SK-N-SH treated with all-trans-retinoic acid at 6 μM for 48 hours (cell line): ENCODE measurements at regions not wholly inside any gene's neighbourhood (a gene's known extent, or its start where the extent isn't known, plus 50 kb on each side); places are given as distances from the start of the nearest gene placed in this dataset.

Source experiments
- ATAC-seq: fragments of 200-7000 bp; cut with Tn5 transposase; 3 replicates; pipeline ENCODE4 v1.9.1; 2020; ENCODE audit warnings: mild to moderate bottlenecking, moderate library complexity
- CREB5 ChIP-seq: fragments of 250-450 bp; sonication (Bioruptor Pico); IDR thresholded peaks from 2 replicates; pipeline ENCODE4 v1.5.1; 2020; ENCODE audit warnings: low read depth, mild to moderate bottlenecking, moderate library complexity
- CSRNP3 ChIP-seq: fragments of 250-450 bp; sonication (Bioruptor Pico); IDR thresholded peaks from 2 replicates; pipeline ENCODE4 v1.5.1; 2021; ENCODE audit warnings: mild to moderate bottlenecking, moderate library complexity
- GLIS3 ChIP-seq: fragments of 250-450 bp; sonication (Bioruptor Pico); IDR thresholded peaks from 2 replicates; pipeline ENCODE4 v1.5.0; 2020; ENCODE audit warnings: mild to moderate bottlenecking, moderate library complexity
- ISL1 ChIP-seq: fragments of 250-450 bp; sonication (Bioruptor Pico); IDR thresholded peaks from 2 replicates; pipeline ENCODE4 v2.1.2; 2022; ENCODE audit warnings: mild to moderate bottlenecking, moderate library complexity
- OSR1 ChIP-seq: fragments of 250-450 bp; sonication (Bioruptor Pico); IDR thresholded peaks from 2 replicates; pipeline ENCODE4 v1.8.0; 2022; ENCODE audit warnings: moderate library complexity, mild to moderate bottlenecking, inconsistent platforms
- PATZ1 ChIP-seq: fragments of 250-450 bp; sonication (Bioruptor Pico); IDR thresholded peaks from 2 replicates; pipeline ENCODE4 v1.8.0; 2020; ENCODE audit warnings: mild to moderate bottlenecking, moderate library complexity, borderline replicate concordance
- POU6F1 ChIP-seq: fragments of 250-450 bp; sonication (Bioruptor Pico); IDR thresholded peaks from 2 replicates; pipeline ENCODE4 v1.8.0; 2021; ENCODE audit warnings: low read depth, mild to moderate bottlenecking, moderate library complexity, borderline replicate concordance
- PPARA ChIP-seq: fragments of 250-450 bp; sonication (Bioruptor Pico); IDR thresholded peaks from 2 replicates; pipeline ENCODE4 v1.5.0; 2020; ENCODE audit warnings: mild to moderate bottlenecking, borderline replicate concordance
- TCF4 ChIP-seq: fragments of 250-450 bp; sonication (Bioruptor Pico); IDR thresholded peaks from 2 replicates; pipeline ENCODE4 v1.8.0; 2021; ENCODE audit warnings: mild to moderate bottlenecking, moderate library complexity, borderline replicate concordance
- ZFP3 ChIP-seq: fragments of 250-450 bp; sonication (Bioruptor Pico); IDR thresholded peaks from 2 replicates; pipeline ENCODE4 v1.5.0; 2020; ENCODE audit warnings: mild to moderate bottlenecking, moderate library complexity
- ZNF70 ChIP-seq: fragments of 450-650 bp; formaldehyde crosslinking; IDR thresholded peaks from 2 replicates; pipeline ENCODE4 v1.5.0; 2020; ENCODE audit warnings: mild to moderate bottlenecking, moderate library complexity
- ZNF8 ChIP-seq: fragments of 450-650 bp; formaldehyde crosslinking; IDR thresholded peaks from 2 replicates; pipeline ENCODE4 v1.5.0; 2020; ENCODE audit warnings: mild to moderate bottlenecking, moderate library complexity
- TF ChIP-seq, protein P1 (sequence below): fragments of 250-450 bp; sonication (Bioruptor Pico); IDR thresholded peaks from 2 replicates; pipeline ENCODE4 v1.5.0; 2020; ENCODE audit warnings: mild to moderate bottlenecking, moderate library complexity

DNA sequence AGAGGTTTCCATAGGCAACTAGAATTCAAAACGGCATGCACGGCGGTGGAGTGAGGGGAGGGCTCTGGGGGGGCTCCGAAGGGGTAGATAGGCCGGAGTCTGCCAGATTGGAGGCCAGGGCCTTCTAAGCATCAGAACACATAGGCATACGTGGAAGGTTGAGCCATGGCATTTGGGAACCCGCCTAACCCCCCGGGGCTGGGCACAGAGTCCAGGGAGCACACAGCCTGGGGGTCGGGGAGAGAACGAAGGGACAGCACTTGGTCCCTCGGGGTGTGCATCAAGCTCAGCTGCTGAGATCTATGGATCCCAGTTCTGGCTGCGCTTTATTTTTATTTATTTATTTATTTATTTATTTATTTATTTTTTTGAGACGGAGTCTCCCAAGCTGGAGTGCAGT is 89.4 kb upstream of the TNS3 start (continued):
- TF ChIP-seq CSRNP3 (no peak), ISL1 (CRISPR knock-in tag) (no peak), ZNF70 (CRISPR knock-in tag) (no peak)

DNA sequence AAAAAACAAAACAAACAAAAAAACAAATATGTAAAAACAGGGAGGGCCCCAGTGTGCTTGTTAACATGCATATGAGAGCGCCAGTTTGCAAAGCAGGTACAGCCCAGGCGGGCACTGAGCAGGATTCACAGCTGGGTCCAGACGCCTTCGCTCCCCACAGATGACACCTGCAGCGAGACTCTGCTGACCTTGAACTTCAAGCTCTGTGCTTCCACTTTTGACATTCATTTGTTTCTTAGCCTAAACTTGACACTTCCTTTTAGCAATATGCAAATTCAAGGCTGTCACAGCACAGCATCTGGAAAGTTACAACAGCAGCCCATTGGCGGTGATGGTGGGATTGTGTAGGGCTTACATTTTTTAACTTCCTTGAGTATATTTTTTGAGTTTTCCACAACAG is 88.8 kb upstream of the TNS3 start:
- ATAC-seq: no peak
- TF ChIP-seq POU6F1 (CRISPR knock-in tag) (no peak), PATZ1 (CRISPR knock-in tag) (no peak), OSR1 (CRISPR knock-in tag) (no peak), ZNF8 (CRISPR knock-in tag) (no peak), ZFP3 (no peak), GLIS3 (CRISPR knock-in tag) (no peak), ZNF70 (CRISPR knock-in tag) (no peak)
- TF ChIP-seq, protein P1, sequence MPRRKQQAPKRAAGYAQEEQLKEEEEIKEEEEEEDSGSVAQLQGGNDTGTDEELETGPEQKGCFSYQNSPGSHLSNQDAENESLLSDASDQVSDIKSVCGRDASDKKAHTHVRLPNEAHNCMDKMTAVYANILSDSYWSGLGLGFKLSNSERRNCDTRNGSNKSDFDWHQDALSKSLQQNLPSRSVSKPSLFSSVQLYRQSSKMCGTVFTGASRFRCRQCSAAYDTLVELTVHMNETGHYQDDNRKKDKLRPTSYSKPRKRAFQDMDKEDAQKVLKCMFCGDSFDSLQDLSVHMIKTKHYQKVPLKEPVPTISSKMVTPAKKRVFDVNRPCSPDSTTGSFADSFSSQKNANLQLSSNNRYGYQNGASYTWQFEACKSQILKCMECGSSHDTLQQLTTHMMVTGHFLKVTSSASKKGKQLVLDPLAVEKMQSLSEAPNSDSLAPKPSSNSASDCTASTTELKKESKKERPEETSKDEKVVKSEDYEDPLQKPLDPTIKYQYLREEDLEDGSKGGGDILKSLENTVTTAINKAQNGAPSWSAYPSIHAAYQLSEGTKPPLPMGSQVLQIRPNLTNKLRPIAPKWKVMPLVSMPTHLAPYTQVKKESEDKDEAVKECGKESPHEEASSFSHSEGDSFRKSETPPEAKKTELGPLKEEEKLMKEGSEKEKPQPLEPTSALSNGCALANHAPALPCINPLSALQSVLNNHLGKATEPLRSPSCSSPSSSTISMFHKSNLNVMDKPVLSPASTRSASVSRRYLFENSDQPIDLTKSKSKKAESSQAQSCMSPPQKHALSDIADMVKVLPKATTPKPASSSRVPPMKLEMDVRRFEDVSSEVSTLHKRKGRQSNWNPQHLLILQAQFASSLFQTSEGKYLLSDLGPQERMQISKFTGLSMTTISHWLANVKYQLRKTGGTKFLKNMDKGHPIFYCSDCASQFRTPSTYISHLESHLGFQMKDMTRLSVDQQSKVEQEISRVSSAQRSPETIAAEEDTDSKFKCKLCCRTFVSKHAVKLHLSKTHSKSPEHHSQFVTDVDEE (CRISPR knock-in tag): no peak

GRCh38 chr7:47669901-47670384 is 88.0 kb upstream of the TNS3 start:
- ATAC-seq: peak; percentile 34
- TF ChIP-seq TCF4 (CRISPR knock-in tag): no peak
- no peak for TF ChIP-seq GLIS3 (CRISPR knock-in tag)
- TF ChIP-seq PPARA: no peak
- TF ChIP-seq PATZ1 (CRISPR knock-in tag): no peak
- TF ChIP-seq CREB5 (CRISPR knock-in tag): no peak

DNA sequence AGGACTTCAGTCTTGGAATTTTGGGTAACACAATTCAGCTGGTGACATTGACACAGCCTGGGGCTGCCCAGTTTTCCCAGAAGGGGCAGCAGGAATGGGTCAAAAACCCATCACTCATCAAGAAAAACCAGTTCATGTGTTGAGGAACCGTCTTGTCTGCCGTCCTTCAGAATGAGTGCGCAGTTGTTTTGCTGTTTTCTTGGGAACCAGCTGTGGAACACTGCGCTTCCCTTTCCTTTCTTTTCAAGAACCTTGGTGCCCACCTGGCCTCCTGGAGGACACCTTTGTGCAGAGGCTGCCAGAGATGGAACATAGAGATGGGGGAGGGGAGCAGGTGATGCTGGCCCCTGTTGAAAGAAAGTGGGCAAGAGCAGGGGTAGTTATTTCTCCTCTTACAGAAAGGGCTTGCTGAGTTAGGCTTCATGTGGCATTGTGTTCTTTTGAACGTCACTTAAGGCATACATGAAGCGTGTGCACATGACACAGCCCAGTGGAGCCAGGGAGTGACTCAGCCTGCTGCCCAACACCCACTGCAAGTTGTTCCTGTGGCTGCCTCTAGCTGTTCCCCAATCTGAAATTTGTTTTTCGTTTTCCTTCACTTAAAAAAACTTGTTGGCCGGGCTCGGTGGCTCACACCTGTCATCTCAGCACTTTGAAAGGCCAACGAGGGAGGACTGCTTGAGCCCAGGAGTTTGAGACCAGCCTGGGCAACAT is 87.4 kb upstream of the TNS3 start:
- ATAC-seq: peak; percentile 80
- peak; percentile 52; the same call in 1 of the 2 replicates for TF ChIP-seq OSR1 (CRISPR knock-in tag)
- TF ChIP-seq POU6F1 (CRISPR knock-in tag): no peak
